NCI-H526 treated with DMSO at 0.1 percent for 48 hours (cell line): ENCODE measurements at regions not wholly inside any gene's neighbourhood (a gene's known extent, or its start where the extent isn't known, plus 50 kb on each side); places are given as distances from the start of the nearest gene placed in this dataset.

Source experiments
- DNase-seq: peaks from one replicate; lab custom pipeline; 2025; lab: John Stamatoyannopoulos, UW

DNA sequence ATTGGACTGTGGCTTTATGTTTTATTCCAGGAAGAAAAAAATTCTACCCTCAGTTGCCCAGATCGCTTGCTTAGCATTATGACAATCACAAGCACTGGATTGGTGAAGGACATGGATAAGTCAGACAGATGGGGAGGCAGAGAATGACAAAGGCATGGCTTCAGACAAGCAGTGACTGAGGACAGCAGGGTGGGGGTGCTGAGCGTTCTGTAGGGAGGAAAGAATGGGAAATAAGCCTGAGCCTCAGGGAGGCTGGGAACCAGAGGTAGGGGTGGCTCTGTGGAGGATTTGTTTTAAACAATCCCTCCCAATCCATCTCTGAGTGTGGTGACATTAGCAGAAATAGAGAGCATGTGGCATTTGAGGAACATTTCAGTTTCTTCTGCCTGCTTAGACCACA is 896.9 kb downstream of the CCSER2 start:
- no peak for DNase-seq

DNA sequence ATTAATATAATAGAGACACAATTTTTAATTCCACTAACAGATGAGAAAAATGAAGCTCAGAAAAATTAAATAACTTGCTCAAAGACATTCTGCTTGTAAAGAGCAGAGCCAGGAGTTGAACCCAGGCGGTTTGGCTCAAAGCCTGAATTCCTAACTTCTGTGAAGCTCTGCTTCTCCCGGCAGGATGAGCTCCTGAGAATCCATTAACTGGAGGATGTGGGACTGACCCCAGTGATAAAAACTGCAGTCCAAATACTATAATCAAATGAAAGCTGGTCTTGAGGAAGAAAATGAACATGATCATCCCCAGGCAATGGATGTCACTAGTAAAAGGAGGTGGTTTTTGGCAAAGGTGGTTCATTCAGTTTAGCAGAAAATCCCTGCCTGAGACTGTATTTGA is 898.2 kb downstream of the CCSER2 start:
- no peak for DNase-seq

DNA sequence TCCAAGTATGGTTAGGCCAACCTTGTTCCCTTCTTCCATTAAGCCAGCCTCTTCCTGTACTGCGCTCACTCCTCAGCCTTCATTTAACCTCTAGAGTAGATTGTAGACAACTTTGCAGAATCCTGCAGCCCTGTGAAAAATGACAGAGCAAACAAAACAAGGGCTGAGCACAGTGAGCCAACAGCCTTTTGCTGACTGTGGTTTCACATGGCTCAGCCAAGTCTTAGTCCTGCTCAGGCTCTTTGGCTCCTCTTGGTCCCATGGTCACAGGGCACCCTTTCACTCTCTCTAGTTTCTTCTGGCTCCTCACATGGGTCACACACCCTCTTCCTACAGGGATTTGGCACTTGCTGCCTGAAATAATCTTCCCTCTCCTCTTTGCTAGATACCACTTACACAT is 900.3 kb downstream of the CCSER2 start:
- no peak for DNase-seq

DNA sequence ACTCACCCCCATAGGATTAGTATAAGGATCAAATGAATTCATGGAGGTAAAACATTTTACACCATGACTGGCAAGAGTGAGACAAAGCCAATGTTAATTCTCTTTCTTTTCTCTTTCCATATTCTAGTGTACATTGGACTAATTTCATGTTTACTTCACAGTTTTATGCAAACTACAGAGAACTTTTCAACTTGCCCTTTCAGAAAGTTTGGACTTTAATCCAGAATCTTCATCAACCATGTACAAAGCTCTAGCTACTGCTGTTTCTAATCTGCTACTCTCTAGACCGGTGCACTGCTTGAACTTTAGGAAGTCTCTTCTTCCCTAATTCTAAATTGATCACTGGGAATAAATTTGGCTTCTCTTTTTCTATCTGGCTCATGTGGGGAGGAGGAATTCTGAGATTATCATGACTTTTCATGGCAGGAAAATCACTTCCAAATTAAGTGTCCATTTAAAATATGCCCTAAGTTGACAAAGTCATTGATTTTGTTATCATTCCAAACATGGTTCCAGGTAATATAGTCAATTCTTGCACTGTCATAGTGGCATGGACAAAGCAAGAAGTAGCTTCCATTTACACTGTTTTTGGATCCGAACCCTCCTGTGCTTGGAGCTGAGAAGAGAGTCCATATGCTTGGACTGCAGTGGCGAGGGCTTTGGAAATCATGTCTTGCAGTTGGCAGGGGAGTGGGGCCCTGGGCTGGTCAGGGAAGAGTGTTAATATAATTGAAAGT is 903.3 kb downstream of the CCSER2 start:
- DNase-seq = no peak

DNA sequence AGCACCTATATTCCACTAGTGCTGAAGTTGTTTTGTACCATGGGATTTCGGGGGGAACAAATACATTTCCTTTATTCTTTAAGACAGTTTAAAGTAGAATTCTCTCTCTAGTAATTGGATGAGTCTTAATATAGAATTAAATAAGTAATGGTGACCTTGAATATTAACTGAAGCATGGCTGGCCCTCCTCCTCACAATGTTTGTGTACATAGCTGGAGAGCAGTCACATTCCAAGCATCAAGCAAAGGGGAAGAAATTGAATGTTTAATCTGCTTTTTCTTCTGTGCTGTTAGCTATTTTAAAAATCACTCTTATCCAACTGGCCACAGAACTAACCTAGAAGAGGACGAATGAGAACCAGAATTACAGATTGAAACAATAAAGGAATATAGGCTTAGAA is 906.9 kb downstream of the CCSER2 start:
- DNase-seq = no peak

DNA sequence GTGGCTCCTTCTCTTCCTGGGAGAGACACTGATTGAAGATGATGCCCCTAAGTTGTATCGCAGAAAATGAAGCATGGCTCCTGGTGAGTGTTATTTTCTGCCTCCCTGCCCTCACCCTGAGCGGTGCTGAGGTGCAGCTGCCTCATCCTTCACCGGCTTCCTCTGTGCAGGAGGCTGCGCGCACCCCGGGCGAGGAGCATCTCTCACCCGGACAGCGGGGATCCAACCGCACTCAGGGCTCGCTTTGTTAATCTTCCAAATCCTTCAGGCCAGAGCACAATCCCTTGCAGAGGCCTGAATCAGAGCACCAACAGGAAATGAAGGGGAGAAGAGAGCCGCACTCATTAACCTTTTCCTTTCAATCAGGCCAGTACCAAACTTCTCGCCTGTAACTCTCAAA is 910.3 kb downstream of the CCSER2 start:
- DNase-seq = no peak

DNA sequence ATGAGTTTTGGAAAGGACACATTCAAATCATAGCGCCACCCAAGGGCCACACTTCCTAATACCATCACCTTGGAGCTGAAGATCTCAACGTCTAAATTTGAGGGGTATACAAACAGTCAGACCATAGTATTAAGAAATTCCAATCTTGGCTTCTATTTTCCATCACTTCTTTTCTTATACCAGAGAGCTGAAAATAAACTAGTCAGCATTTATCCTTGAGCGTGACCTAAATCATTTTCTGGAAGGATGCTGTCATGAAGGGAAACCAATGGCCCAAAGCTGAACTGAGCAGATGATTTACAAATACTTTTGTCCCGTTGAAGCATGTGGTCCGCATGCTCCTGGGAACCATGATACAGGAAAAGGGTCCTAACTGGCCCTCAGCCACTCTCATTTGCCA is 921.9 kb downstream of the CCSER2 start:
- no peak for DNase-seq

DNA sequence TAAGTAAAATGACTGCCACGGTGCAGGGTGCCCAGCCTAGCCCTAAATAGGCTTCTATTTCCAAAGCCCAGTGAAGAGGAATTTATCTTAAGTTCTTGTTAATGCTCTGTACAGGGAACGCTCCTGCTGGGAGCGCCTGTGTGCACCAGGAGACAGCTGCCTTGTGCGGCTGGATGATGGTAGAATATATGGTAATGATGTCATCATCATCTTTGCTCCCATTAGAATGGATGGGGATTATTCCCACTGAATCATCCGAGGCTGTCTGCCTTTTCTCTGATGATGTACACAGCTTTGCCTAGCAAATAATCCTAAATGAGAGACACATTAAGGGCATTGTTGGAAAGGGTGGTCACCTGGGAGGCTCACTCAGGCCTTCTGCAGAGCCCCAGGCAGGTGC is 928.1 kb downstream of the CCSER2 start:
- DNase-seq = no peak

DNA sequence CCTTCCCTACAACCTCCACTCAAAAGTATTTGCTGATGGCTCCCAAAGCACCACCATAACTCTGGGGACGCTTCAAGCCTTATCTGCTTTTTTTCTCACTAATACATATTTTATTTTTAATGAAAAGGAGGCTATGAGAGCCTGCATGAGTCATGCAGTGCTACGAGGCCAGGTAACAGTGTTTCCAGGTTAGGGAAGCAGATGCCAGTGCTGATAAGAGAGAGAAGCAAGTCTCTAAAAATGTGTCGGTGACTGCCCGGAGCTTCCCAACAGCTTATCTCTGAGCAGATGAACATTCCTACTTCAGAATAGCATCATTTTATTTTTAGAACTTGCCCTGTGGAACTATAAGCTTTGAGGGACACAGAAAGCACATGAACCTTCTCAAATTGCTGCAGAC is 931.5 kb downstream of the CCSER2 start:
- no peak for DNase-seq

DNA sequence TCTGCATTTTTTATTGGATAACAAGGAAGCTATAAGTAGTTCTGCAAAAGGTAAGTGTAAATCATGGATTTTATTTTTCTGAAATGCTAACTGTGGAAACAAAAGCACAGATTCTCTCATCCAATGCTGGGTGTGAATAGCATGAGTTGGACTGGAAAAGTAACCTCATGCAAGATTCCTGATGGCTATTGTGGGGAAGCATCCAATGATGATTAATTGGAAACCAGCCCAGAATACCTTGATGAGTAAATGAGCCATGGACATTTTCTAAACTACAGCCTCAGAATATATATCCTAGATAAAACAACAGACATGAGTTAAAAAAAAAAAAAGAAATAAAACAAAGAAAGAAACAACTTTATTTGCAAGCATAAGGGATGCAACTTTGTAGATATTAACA is 934.6 kb downstream of the CCSER2 start:
- no peak for DNase-seq

DNA sequence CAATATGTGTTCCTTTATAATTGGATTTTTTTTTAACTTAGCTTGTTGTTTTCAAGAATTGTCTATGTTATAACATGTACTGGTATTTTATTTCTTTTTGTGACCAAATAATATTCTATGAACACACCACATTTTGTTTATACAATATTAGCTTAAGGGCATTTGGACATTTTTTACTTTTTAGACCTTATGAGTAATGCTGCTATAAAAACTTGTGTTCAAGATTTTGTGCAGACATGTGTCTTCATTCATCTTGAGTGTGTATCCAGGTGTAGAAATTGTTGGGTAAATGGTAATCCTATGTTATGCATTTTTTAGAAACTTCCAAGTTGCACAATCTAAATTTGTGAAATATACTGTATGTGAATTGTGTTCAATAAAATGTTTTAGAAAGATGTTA is 936.7 kb downstream of the CCSER2 start:
- DNase-seq = no peak

DNA sequence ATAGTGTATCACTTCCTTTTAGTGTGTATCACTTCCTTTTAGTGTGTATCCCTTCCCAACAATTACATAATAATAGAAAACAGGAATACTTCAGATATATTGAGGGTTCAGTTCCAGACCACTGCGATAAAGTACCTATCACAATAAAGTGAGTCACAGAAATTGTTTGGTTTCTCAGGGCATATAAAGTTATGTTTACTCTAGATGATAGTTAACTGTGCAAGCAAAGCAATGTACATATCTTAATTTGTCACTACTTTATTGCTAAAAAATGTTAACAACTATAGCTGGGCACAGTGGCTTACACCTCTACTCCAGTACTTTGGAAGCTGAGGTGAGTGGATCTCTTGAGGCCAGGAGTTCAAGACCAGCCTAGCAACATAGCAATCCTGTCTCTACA is 938.4 kb downstream of the CCSER2 start:
- DNase-seq = no peak

DNA sequence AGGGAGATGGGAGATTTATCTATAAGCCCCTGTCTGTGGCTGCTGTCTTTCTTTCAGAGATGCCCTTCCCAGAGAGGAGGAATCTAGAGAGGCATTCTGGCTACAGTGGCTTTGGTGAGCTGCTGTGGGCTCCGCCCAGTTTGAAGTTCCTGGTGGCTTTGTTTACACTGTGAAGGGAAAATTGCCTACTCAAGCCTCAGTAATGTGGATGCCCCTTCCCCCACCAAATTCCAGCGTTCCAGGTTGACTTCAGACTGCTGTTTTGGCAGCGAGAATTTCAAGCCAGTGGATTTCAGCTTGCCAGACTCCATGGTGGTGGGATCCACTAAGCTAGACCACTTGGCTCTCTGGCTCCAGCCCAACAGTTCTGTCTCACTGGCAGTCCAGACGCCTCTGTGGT is 951.6 kb downstream of the CCSER2 start:
- DNase-seq = no peak

DNA sequence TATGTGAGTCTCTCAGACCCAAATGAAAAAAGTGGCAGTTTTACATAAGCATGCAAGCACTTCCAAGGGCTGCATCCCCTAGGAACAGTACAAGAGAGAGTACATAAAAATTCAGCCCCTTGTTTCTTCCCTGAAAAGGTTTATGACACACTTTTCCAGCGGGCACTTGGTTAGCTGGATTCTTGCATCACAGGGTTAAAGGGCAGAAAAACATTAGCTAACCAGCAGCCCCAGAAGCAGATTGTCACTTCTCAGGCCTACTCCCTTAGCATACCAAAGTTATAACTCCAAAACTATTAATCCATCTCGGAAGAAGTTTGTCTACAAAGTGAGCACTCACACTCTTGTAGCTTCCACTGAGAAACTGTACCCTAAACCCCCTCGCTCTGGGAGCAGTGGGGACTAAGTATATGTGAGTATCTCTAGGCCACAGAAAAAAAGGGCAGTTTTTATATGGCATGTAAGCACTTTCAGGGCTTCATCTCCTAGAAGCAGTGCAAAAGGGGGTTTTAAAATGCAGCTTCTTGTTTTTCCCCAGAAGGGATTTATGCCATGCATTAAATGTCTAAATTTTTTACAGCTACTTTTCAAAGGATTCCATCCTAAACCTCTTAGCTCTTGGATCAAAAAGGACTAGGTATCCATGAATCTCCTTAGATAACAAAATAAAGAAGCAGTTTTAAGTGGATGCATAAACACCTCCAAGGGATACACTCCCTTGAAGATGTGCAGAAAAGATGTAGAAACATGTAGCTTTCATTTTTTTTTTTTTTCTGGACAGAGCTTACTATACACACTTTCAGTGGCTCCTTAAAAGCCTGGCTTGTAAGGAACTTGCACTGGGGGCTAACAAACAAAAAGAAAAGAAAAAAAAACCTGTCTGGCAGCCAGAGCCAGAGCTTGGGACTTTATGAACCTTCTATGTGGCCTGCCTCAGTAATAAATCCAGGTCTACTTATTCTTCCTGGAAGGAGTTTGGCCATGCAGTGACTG is 956.7 kb downstream of the CCSER2 start:
- no peak for DNase-seq

DNA sequence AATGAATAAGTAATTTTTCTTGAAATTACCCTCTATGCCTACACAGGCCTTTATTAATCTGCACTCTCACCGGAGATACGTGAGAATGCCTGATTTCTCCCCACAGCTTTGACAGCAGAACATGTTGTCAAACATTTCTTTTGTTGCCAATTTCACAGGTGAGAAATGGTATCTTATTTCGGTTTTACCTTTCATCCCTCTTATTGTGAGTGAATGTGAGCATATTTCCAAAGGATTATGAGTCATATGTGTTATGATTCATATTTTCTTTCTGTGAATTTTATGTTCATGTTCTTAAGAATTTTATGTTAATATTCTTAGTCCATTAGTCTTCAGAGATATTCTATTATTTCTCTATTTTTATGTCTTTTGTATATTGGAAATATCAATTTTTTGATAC is 965.1 kb downstream of the CCSER2 start:
- DNase-seq = no peak

DNA sequence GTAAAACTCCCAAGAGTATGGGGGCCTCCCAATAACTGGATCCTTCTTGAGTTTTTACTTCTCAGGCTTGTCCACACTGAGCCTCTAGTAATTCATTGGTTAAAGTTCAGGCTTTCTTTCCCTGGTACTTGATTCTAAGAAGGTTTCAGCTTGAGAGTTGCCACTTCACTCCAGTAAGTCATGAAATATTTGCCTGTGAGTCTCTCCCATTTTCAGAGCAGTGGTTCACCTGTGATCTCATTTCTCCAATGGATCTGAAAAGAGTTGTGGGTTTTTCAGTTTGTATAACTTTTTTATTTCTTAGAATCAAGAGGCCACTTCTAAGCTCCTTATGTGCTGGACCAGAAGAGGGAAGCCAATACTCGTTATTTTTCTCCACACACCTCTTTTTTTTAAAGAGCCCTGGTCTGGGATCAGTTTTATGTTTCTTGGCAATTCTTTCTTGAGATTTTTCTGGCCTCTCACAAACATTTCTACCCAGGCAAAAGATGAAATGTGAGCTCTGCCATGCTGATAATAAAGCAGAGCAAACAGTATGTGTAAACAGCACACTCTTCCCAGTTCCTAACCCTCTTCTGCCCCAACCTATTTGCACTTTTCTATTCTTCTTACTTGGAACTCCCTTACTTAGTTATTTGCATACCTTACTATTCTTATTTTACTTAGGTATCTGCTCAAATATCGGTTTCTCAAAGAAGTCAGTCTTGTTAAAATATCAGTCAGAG is 983.4 kb downstream of the CCSER2 start:
- DNase-seq = no peak

DNA sequence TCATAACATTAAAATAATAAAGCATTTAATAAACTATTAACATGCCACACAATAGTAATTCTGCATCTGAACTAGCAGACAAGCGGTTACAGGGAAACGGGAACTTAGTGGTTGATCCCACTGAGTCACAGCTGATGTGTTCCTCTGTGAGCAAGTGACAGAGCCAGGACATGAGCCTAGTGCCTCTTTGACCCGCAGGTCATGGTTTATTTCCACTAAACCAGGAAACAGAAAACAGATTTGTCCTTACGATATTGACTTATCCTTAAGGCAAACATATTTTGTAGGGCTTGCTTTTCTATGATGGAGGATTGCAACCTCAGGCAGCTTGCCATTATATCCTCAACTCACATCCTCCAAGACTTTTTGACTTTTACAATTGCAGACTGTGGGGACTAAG is 987.3 kb downstream of the CCSER2 start:
- no peak for DNase-seq

DNA sequence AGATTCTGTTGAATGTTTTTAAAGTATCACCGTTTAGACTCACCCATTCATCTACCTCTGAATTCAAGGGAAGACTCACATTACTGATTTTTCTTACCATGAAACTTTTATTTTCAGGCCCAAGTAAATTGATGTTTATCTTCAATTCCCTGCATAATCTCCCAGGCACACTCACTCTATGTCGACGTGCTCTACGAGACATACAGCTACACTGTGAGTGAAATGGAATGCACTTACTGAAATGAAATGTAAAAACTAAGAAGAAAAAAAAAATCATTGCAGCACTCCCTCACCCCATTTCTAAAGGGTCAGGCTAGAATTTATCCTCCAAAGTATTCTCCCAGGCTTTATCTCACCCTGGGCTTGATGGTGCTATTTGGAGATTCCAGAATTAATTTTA is 987.9 kb downstream of the CCSER2 start:
- DNase-seq = no peak

DNA sequence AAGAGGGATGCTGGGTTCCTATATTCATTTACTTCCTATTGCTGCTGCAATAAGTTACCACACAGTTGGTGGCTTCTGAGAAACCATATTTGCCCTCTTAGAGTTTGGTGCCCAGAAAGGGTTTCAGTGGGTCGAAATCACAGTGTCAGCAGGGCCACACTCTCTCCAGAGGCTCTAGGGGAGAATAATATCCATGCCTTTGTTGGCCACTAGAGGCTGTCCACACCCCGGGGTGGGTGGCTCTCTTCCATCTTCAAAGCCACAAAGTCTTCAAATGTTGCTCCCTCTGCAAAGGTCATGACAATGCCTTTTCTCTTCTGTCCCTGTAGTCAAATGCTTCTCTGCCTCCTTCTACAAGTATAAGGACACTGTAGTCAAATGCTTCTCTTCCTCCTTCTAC is 989.4 kb downstream of the CCSER2 start:
- no peak for DNase-seq

DNA sequence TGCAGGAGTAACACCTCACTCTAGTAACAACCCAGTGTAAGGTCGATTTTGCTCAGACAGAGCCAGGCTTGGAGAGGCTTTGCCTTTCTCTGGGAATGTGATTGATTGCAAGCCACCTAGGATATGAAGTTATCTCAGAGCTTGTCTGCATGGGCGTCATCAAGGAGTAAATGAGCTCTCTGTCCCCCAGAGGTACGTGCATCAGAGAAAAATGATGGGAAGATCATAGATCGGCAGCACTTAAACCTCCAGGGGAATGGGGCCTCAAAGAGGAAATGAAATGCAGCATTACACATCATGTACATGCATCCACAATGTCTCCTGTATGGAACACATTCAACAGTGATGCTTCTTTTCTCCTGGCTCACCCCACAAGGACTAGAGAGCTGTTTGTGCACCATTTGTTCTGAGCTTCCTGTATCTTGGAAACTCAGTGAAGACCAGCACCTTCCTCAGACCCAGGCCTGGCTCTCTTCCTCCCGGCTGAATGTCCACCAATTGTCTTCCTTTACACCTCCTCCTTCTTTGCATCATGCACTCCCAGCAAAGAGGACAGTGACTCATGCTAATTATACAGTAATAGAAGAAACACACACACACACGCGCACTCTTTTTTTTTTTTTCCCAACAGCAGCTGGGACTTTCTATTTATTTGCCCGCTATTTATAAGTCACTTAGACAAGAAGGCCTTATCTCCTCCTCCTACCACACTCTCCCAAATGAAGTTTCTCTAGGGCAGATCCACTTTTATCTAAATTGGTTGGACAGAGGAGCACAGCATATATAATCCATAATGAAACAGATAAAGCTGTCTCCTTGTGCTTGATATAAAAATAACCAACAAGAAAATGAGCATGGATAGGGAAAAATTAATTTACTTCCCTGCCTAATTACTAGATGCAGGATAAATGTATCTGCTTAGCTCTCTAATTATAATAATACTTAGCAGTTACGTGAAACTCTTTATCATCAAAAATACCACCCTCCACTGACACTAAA is 990.7 kb downstream of the CCSER2 start:
- DNase-seq = no peak

DNA sequence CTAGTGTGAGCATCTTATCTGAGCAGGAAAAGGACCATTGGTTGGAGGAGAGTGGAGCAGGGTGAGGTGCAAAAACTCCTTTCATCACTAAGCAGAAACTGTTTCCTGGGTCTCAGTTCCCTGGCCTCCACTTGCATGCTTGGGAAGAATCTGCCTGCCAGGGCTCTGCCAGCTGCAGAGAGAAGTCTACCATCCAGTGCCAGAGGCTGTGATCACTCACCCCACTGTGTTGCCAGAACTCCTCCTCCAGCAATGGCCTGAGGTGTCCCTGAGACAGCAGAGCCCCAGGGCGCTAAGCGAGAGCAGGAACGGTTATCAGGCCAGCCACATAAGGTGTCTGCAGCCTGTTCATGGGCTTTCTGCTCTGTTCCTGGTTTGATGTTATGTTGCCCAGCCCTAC is 991.4 kb downstream of the CCSER2 start:
- DNase-seq = no peak
